ENCODE measurements at regions not wholly inside any gene's neighbourhood (a gene's known extent, or its start where the extent isn't known, plus 50 kb on each side); places are given as distances from the start of the nearest gene placed in this dataset.

DNA sequence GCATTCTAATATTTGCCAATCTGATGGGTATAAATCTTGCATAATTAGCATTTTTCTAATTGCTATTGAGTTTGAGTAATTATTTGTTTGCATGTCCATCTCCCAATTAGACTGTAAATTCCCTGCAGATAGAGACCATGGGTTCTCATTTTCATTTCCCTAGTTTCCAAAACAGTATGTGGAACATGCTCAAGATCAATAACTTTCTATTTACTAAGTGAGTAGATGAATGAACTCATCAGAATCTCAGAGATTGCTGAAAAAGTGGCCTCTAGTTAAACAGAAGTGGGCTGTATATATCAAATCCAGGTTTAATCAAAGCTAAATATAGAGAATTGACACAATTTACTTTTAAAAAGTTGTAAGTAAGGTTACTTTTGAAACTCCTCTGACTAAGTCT is 138.0 kb upstream of the PGR start:
- TF ChIP-seq CTCF (IDR thresholded peaks at IDR 0.05) (no peak), POLR2AphosphoS5 (IDR thresholded peaks at IDR 0.05) (no peak), POLR2A (IDR thresholded peaks at IDR 0.05; ENCODE audit: low read depth) (no peak)
